Brain microvascular endothelial cell (primary cell): ENCODE measurements at regions not wholly inside any gene's neighbourhood (a gene's known extent, or its start where the extent isn't known, plus 50 kb on each side); places are given as distances from the start of the nearest gene placed in this dataset.

Experiments used
- DNase-seq: peaks from one replicate; pipeline ENCODE4 v3.0.0-alpha.2; 2020
- H3K27ac ChIP-seq: fragments of 250-450 bp; sonication (Bioruptor Pico); 2 replicates; pipeline ENCODE4 v1.5.1; 2020; ENCODE audit warnings: mild to moderate bottlenecking, moderate library complexity
- H3K27me3 ChIP-seq: fragments of 250-450 bp; sonication (Bioruptor Pico); replicated peaks from 2 replicates; pipeline ENCODE4 v1.5.1; 2020; ENCODE audit warnings: mild to moderate bottlenecking
- H3K36me3 ChIP-seq: fragments of 250-450 bp; sonication (Bioruptor Pico); replicated peaks from 2 replicates; pipeline ENCODE4 v1.5.1; 2020; ENCODE audit warnings: mild to moderate bottlenecking
- H3K4me3 ChIP-seq: 2 replicates; pipeline ENCODE4 v1.5.1; 2011; ENCODE audit warnings: low read depth, mild to moderate bottlenecking, control low read depth, low read length, moderate library complexity
- in situ Hi-C: cut with HindIII; loops from 2 replicates; pipeline ENCODE4 v1.10.0; 2017; ENCODE audit warnings: low sequenced_read_pairs, low pct_ligation_motif_present
- TF ChIP-seq, protein P1 (sequence below): IDR thresholded peaks from 2 replicates; pipeline ENCODE4 v1.5.1; 2011; ENCODE audit warnings: low read depth, mild to moderate bottlenecking, moderate library complexity, low read length, control low read depth, inconsistent platforms; ENCODE audit errors: missing control alignments

DNA sequence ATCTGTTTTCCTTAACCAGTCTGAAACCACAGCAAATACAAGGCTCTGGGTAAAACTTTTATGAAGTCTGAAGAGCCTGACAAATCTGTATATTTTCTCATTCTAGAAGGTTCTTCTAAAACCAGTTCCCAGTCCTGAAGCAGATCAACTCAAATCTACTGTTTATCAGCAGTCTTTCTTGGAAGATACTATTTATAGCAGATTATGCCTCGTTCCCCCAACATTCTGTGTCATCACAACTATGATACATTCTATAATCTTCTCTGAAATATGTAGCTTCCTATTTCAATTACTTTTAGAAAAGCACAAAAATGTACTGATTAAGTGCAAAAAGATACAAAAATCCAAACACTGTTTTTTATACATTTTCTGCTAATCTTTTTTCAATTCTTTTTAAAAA is 67.5 kb downstream of the NIBAN1 start:
- TF ChIP-seq, protein P1, sequence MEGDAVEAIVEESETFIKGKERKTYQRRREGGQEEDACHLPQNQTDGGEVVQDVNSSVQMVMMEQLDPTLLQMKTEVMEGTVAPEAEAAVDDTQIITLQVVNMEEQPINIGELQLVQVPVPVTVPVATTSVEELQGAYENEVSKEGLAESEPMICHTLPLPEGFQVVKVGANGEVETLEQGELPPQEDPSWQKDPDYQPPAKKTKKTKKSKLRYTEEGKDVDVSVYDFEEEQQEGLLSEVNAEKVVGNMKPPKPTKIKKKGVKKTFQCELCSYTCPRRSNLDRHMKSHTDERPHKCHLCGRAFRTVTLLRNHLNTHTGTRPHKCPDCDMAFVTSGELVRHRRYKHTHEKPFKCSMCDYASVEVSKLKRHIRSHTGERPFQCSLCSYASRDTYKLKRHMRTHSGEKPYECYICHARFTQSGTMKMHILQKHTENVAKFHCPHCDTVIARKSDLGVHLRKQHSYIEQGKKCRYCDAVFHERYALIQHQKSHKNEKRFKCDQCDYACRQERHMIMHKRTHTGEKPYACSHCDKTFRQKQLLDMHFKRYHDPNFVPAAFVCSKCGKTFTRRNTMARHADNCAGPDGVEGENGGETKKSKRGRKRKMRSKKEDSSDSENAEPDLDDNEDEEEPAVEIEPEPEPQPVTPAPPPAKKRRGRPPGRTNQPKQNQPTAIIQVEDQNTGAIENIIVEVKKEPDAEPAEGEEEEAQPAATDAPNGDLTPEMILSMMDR, result no peak
- DNase-seq, result peak; percentile 37
- H3K36me3 ChIP-seq, result no peaks in the 10 kb centered on the region
- no peaks in the 10 kb centered on the region for H3K27me3 ChIP-seq
- H3K27ac ChIP-seq, result no peak overlapping the region
- H3K4me3 ChIP-seq, result no peak overlapping the region
- in situ Hi-C loops, result no loop called here

DNA sequence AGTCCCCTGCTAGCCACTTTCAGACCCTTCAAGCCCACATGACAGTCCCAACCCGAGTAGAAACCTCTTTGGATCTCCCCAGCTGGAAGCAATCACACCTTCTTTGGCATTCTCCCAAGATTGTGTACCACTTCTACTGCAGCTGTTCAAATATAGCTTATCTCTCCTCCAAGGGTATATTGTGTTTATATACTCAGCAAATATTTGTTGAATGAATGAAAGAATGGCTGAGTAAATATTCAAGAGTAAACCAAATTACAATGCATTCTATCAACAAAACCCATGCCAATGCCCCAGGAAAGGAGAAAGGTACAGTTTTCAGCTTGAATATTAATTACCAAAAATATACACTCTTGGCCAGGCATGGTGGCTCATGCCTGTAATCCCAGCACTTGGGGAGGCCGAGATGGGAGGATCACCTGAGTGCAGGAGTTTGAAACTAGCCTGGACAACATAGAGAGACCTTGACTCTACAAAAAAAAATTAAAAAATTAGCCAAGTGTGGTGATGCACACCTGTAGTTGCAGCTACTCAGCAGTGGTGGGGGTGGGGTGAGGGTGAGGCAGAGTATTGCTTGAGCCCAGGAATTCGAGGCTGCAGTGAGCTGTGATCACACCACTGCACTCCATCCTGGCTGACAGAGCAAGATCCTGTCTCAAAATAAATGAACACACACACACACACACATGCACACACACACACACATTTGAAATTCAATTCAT is 68.5 kb downstream of the NIBAN1 start:
- no peak for DNase-seq
- H3K27me3 ChIP-seq, result no peaks in the 10 kb centered on the region
- TF ChIP-seq, protein P1, result no peak
- in situ Hi-C loops, result no loop called here
- H3K4me3 ChIP-seq, result no peak overlapping the region
- H3K36me3 ChIP-seq, result no peaks in the 10 kb centered on the region
- H3K27ac ChIP-seq, result no peak overlapping the region

DNA sequence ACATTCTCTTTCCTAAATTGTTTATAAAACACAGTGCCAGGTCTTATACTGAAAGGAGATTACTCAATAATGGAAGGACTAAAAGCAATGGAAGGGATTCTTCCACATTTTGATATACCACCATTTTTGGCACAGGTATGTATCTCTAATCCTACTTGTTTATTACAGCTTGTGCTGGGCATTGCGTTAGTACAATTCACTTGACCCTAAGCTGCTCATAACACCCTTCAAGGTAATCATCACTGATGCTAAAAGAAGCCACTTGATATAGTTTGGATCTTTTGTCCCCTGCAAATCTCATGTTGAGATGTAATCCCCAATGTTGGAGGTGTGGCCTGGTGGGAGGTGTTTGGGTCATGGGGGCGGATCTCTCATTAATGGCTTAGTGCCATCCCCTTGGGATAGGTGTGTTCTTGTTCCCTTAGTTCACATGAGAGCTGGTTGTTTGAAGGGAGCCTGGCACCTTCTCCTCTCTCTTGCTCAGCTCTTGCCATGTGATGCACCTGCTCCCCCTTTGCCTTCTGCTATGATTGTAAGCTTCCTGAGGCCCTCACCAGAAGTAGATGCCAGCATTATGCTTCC is 71.1 kb downstream of the NIBAN1 start:
- Histone ChIP-seq H3K36me3 (no peaks in the 10 kb centered on the region), H3K4me3 (no peak overlapping the region), H3K27me3 (no peaks in the 10 kb centered on the region), H3K27ac (no peak overlapping the region)
- no peak for DNase-seq
- in situ Hi-C loops, result no loop called here
- TF ChIP-seq, protein P1, result no peak

DNA sequence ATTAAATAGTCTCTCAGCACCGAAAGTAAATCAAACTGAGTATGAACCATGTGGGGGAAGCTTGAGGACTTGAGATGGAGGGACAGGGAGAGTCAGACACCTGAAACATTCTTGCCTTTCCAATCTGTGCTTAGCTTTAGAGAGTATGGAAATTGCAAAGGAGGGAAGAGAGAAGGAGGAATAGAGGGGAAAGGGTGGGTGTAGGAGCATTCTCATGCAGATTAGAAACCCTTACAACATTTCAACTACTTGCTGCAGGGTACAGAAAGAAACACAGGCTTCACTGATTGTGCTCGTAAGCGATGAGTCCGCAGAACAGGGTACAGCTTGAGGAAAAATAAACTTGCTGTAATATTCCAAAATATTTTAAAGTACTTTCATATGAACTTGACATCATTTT is 73.8 kb downstream of the NIBAN1 start:
- no peaks in the 10 kb centered on the region for H3K36me3 ChIP-seq
- H3K4me3 ChIP-seq, result no peak overlapping the region
- TF ChIP-seq, protein P1, result no peak
- DNase-seq, result no peak
- in situ Hi-C loops, result no loop called here
- no peak overlapping the region for H3K27ac ChIP-seq
- H3K27me3 ChIP-seq, result no peaks in the 10 kb centered on the region

DNA sequence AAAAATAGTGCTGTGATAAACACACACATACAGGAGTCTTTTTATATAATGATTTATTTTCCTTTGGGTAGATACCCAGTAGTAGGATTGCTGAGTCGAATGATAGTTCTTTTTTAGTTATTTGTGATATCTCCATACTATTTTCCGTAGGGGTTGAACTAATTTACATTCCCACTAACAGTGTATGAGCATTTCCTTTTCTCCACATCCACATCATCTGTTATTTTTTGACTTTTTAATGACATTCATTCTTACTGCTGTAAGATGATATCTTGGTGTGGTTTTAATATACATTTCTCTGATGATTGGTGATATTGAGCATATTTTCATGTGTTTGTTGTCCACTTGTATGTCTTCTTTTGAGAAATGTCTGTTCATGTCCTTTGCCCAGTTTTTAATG is 78.3 kb downstream of the NIBAN1 start:
- Histone ChIP-seq H3K4me3 (no peak overlapping the region), H3K27me3 (no peaks in the 10 kb centered on the region), H3K36me3 (no peaks in the 10 kb centered on the region), H3K27ac (no peak overlapping the region)
- no peak for DNase-seq
- TF ChIP-seq, protein P1, result no peak
- in situ Hi-C loops, result no loop called here
